ENCODE measurements at regions not wholly inside any gene's neighbourhood (a gene's known extent, or its start where the extent isn't known, plus 50 kb on each side); places are given as distances from the start of the nearest gene placed in this dataset.
"Not testable (repeated sequence)": the region's sequence is repeated elsewhere in the genome, so short reads cannot be mapped to it uniquely, and the experiment has no call there.

- no peak for DNase-seq (ENCODE audit: low read depth, low spot score)
These were observed 256.4 kb downstream of the ACKR3 start for GRCh38 chr2:236825989-236826510.

GRCh38 chr2:236826606-236827156, 257.1 kb downstream of the ACKR3 start:
- no peak for DNase-seq (ENCODE audit: low read depth, low spot score)

- no peak for DNase-seq (ENCODE audit: low read depth, low spot score)
These were observed 257.7 kb upstream of the COPS8 start for GRCh38 chr2:236827997-236828396.

- DNase-seq (ENCODE audit: low read depth, low spot score), result no peak
These were observed 256.9 kb upstream of the COPS8 start for GRCh38 chr2:236828820-236829219.

- no peak for DNase-seq (ENCODE audit: low read depth, low spot score)
These were observed 254.8 kb upstream of the COPS8 start for GRCh38 chr2:236830926-236831325.

GRCh38 chr2:236831698-236832097, 254.0 kb upstream of the COPS8 start:
- no peak for DNase-seq (ENCODE audit: low read depth, low spot score)

- DNase-seq (ENCODE audit: low read depth, low spot score), result no peak
These were observed 252.1 kb upstream of the COPS8 start for GRCh38 chr2:236833501-236834073.

GRCh38 chr2:236834284-236834683, 251.4 kb upstream of the COPS8 start:
- DNase-seq (ENCODE audit: low read depth, low spot score), result no peak

GRCh38 chr2:236835307-236836024, 250.2 kb upstream of the COPS8 start:
- DNase-seq (ENCODE audit: low read depth, low spot score), result no peak

- DNase-seq (ENCODE audit: low read depth, low spot score), result not testable (repeated sequence)
These were observed 249.7 kb upstream of the COPS8 start for GRCh38 chr2:236836028-236836427.

- DNase-seq (ENCODE audit: low read depth, low spot score), result no peak
These were observed 245.5 kb upstream of the COPS8 start for GRCh38 chr2:236840215-236840614.

- DNase-seq (ENCODE audit: low read depth, low spot score), result no peak
These were observed 244.8 kb upstream of the COPS8 start for GRCh38 chr2:236840857-236841256.

GRCh38 chr2:236841389-236841788, 244.3 kb upstream of the COPS8 start:
- DNase-seq (ENCODE audit: low read depth, low spot score), result no peak

GRCh38 chr2:236843161-236843968, 242.3 kb upstream of the COPS8 start:
- no peak for DNase-seq (ENCODE audit: low read depth, low spot score)

GRCh38 chr2:236844711-236845110, 241.0 kb upstream of the COPS8 start:
- no peak for DNase-seq (ENCODE audit: low read depth, low spot score)

GRCh38 chr2:236847023-236847422, 238.7 kb upstream of the COPS8 start:
- no peak for DNase-seq (ENCODE audit: low read depth, low spot score)

- no peak for DNase-seq (ENCODE audit: low read depth, low spot score)
These were observed 238.0 kb upstream of the COPS8 start for GRCh38 chr2:236847538-236848263.

- no peak for DNase-seq (ENCODE audit: low read depth, low spot score)
These were observed 237.2 kb upstream of the COPS8 start for GRCh38 chr2:236848501-236848900.

- no peak for DNase-seq (ENCODE audit: low read depth, low spot score)
These were observed 236.2 kb upstream of the COPS8 start for GRCh38 chr2:236849508-236849907.

GRCh38 chr2:236849940-236850339, 235.7 kb upstream of the COPS8 start:
- DNase-seq (ENCODE audit: low read depth, low spot score), result no peak

GRCh38 chr2:236851187-236851586, 234.5 kb upstream of the COPS8 start:
- DNase-seq (ENCODE audit: low read depth, low spot score), result no peak
